Parathyroid adenoma (tissue), 2 donors: ENCODE measurements at regions not wholly inside any gene's neighbourhood (a gene's known extent, or its start where the extent isn't known, plus 50 kb on each side); places are given as distances from the start of the nearest gene placed in this dataset.

ENCODE experiments used
- H2AFZ ChIP-seq: fragments of 300-600 bp; sonication (generic); one replicate; pipeline ENCODE4 v1.7.0; 2017; ENCODE audit warnings: antibody characterized with exemption, mild to moderate bottlenecking
- H3K27ac ChIP-seq: fragments of 300-600 bp; sonication (generic); one replicate; pipeline ENCODE4 v1.7.0; 2017
- H3K27me3 ChIP-seq: fragments of 300-600 bp; sonication (generic); one replicate; pipeline ENCODE4 v1.7.0; 2017; ENCODE audit warnings: low read length; ENCODE audit not compliant: control insufficient read depth, insufficient read depth
- H3K36me3 ChIP-seq: fragments of 300-600 bp; sonication (generic); one replicate; pipeline ENCODE4 v1.7.0; 2017; ENCODE audit warnings: low read length; ENCODE audit not compliant: control insufficient read depth, insufficient read depth
- H3K4me1 ChIP-seq: fragments of 300-600 bp; sonication (generic); one replicate; pipeline ENCODE4 v1.7.0; 2017; ENCODE audit warnings: control low read depth
- H3K4me2 ChIP-seq: fragments of 300-600 bp; sonication (generic); one replicate; pipeline ENCODE4 v1.7.0; 2017; ENCODE audit warnings: low read length
- H3K4me3 ChIP-seq: fragments of 300-600 bp; sonication (generic); one replicate; pipeline ENCODE4 v1.7.0; 2017; ENCODE audit warnings: low read depth, low read length
- H3K79me2 ChIP-seq: fragments of 300-600 bp; sonication (generic); one replicate; pipeline ENCODE4 v1.7.0; 2017; ENCODE audit warnings: control low read depth
- H3K9ac ChIP-seq: fragments of 300-600 bp; sonication (generic); one replicate; pipeline ENCODE4 v1.7.0; 2017; ENCODE audit warnings: mild to moderate bottlenecking
- H3K9me3 ChIP-seq: fragments of 300-600 bp; sonication (generic); one replicate; pipeline ENCODE4 v1.7.0; 2017; ENCODE audit warnings: low read length; ENCODE audit not compliant: control insufficient read depth
- CTCF ChIP-seq: fragments of 300-600 bp; sonication (generic); IDR thresholded peaks from one replicate; pipeline ENCODE4 v1.7.0; 2017; ENCODE audit warnings: antibody characterized with exemption, mild to moderate bottlenecking
- donor health status: primary hyperparathyroidism.

GRCh38 chr2:3132466-3132865 lies 245.2 kb downstream of the EIPR1 start:
- no peaks in the 10 kb centered on the region for H3K36me3 ChIP-seq
- no peak for TF ChIP-seq CTCF
- no peak overlapping the region for H3K9ac ChIP-seq
- no peak overlapping the region for H3K27ac ChIP-seq
- H3K79me2 ChIP-seq: no peaks in the 10 kb centered on the region
- H3K9me3 ChIP-seq: no peaks in the 10 kb centered on the region
- no peaks in the 10 kb centered on the region for H3K27me3 ChIP-seq
- no peak overlapping the region for H3K4me3 ChIP-seq
- no peak overlapping the region for H3K4me2 ChIP-seq
- H2AFZ ChIP-seq: no peak overlapping the region
- no peaks in the 10 kb centered on the region for H3K4me1 ChIP-seq

GRCh38 chr2:3131636-3132326 lies 245.8 kb downstream of the EIPR1 start:
- Histone ChIP-seq H3K9ac (no peak overlapping the region), H3K27ac (no peak overlapping the region), H3K79me2 (no peaks in the 10 kb centered on the region), H2AFZ (no peak overlapping the region), H3K4me2 (no peak overlapping the region), H3K9me3 (no peaks in the 10 kb centered on the region), H3K4me1 (no peaks in the 10 kb centered on the region), H3K36me3 (no peaks in the 10 kb centered on the region), H3K4me3 (no peak overlapping the region), H3K27me3 (no peaks in the 10 kb centered on the region)
- no peak for TF ChIP-seq CTCF

- no peak overlapping the region for H3K4me2 ChIP-seq
- no peak for TF ChIP-seq CTCF
Observed at GRCh38 chr2:3130889-3131635, 246.6 kb downstream of the EIPR1 start.

GRCh38 chr2:3130444-3130843 lies 247.2 kb downstream of the EIPR1 start:
- H3K27me3 ChIP-seq: no peaks in the 10 kb centered on the region
- H3K4me2 ChIP-seq: no peak overlapping the region
- H2AFZ ChIP-seq: no peak overlapping the region
- TF ChIP-seq CTCF: no peak
- no peaks in the 10 kb centered on the region for H3K4me1 ChIP-seq
- H3K27ac ChIP-seq: no peak overlapping the region
- H3K4me3 ChIP-seq: no peak overlapping the region
- no peaks in the 10 kb centered on the region for H3K9me3 ChIP-seq
- no peaks in the 10 kb centered on the region for H3K36me3 ChIP-seq
- H3K9ac ChIP-seq: no peak overlapping the region
- H3K79me2 ChIP-seq: no peaks in the 10 kb centered on the region

More at GRCh38 chr2:3130889-3131635, 246.6 kb downstream of the EIPR1 start:
- no peaks in the 10 kb centered on the region for H3K27me3 ChIP-seq
- H3K4me3 ChIP-seq: no peak overlapping the region
- no peaks in the 10 kb centered on the region for H3K9me3 ChIP-seq
- H2AFZ ChIP-seq: no peak overlapping the region
- H3K27ac ChIP-seq: no peak overlapping the region
- H3K4me1 ChIP-seq: no peaks in the 10 kb centered on the region
- no peak overlapping the region for H3K9ac ChIP-seq
- no peaks in the 10 kb centered on the region for H3K36me3 ChIP-seq
- H3K79me2 ChIP-seq: no peaks in the 10 kb centered on the region
